HEK293 (cell line): ENCODE measurements at regions not wholly inside any gene's neighbourhood (a gene's known extent, or its start where the extent isn't known, plus 50 kb on each side); places are given as distances from the start of the nearest gene placed in this dataset.
A peak's percentile ranks its signal among the peaks of the same experiment; 100 is the strongest.

Experiments
- CTCF ChIA-PET: fragments of 350-600 bp; formaldehyde crosslinking; extraction: SDS; loops from one replicate; lab custom pipeline; 2021; ENCODE audit warnings: antibody characterized with exemption; lab: Yijun Ruan, JAX
- POLR2A ChIA-PET: fragments of 300-600 bp; formaldehyde crosslinking; extraction: SDS; loops from one replicate; lab custom pipeline; 2020; ENCODE audit warnings: antibody characterized with exemption, inconsistent platforms; lab: Yijun Ruan, JAX
- H3K27ac ChIP-seq: fragments of 200-500 bp; sonication (Bioruptor generic); 2 replicates; pipeline ENCODE4 v1.5.1; 2014; ENCODE audit warnings: low read depth, low read length, control low read depth, inconsistent platforms; ENCODE audit errors: extremely low read depth
- H3K36me3 ChIP-seq, 2 experiments: fragments of 200-500 bp in 1 of 2; sonication (Bioruptor generic) in 1 of 2; 1 replicate in 1 of 2; 2 replicates in 1 of 2; pipeline ENCODE4 v1.5.1; 2014 to 2017; ENCODE audit warnings: inconsistent platforms in 2 of 2, low read length in 2 of 2; ENCODE audit not compliant: control insufficient read depth in 2 of 2, insufficient read depth in 1 of 2
- H3K4me1 ChIP-seq: fragments of 200-500 bp; sonication (Bioruptor generic); 2 replicates; pipeline ENCODE4 v1.5.1; 2014; ENCODE audit warnings: mild to moderate bottlenecking, low read length, inconsistent platforms; ENCODE audit not compliant: control insufficient read depth, insufficient read depth
- H3K4me3 ChIP-seq: 2 replicates; pipeline ENCODE4 v1.5.1; 2011; ENCODE audit warnings: low read depth, mild to moderate bottlenecking, control low read depth, low read length, moderate library complexity
- H3K9me3 ChIP-seq: fragments of 200-500 bp; sonication (Bioruptor generic); 2 replicates; pipeline ENCODE4 v1.5.1; 2014; ENCODE audit warnings: low read depth, low read length, inconsistent platforms; ENCODE audit not compliant: control insufficient read depth, insufficient read depth
- BCL11A ChIP-seq: fragments of 450-650 bp; formaldehyde crosslinking; IDR thresholded peaks from 2 replicates; pipeline ENCODE4 v1.5.1; 2016; ENCODE audit warnings: low read depth, missing biosample characterization, missing genetic modification characterization
- HOXD13 ChIP-seq: sonication (generic); formaldehyde crosslinking; IDR thresholded peaks from 2 replicates; pipeline ENCODE4 v1.8.0; 2022; ENCODE audit warnings: missing genetic modification reagents, borderline replicate concordance
- MEIS1 ChIP-seq: sonication (generic); formaldehyde crosslinking; IDR thresholded peaks from 2 replicates; pipeline ENCODE4 v1.8.1; 2022; ENCODE audit warnings: missing genetic modification reagents, mild to moderate bottlenecking, borderline replicate concordance
- MYNN ChIP-seq: fragments of 450-650 bp; formaldehyde crosslinking; IDR thresholded peaks from 2 replicates; pipeline ENCODE4 v1.5.1; 2016; ENCODE audit warnings: missing biosample characterization, missing genetic modification characterization, borderline replicate concordance
- SP2 ChIP-seq: fragments of 450-650 bp; formaldehyde crosslinking; IDR thresholded peaks from 2 replicates; pipeline ENCODE4 v1.5.1; 2016; ENCODE audit warnings: missing biosample characterization, missing genetic modification characterization
- ZBTB48 ChIP-seq: fragments of 450-650 bp; formaldehyde crosslinking; IDR thresholded peaks from 2 replicates; pipeline ENCODE4 v1.5.1; 2016; ENCODE audit warnings: missing biosample characterization, missing genetic modification characterization
- ZFP3 ChIP-seq: fragments of 450-650 bp; formaldehyde crosslinking; IDR thresholded peaks from 2 replicates; pipeline ENCODE4 v1.5.1; 2016; ENCODE audit warnings: low read depth, missing biosample characterization, missing genetic modification characterization
- ZIC2 ChIP-seq: fragments of 450-650 bp; formaldehyde crosslinking; IDR thresholded peaks from 2 replicates; pipeline ENCODE4 v1.5.1; 2016; ENCODE audit warnings: missing biosample characterization, missing genetic modification characterization
- ZNF133 ChIP-seq: fragments of 450-650 bp; formaldehyde crosslinking; IDR thresholded peaks from 2 replicates; pipeline ENCODE4 v1.5.1; 2016; ENCODE audit warnings: missing biosample characterization, missing genetic modification characterization
- ZNF157 ChIP-seq: fragments of 450-650 bp; formaldehyde crosslinking; IDR thresholded peaks from 2 replicates; pipeline ENCODE4 v1.5.1; 2016; ENCODE audit warnings: missing biosample characterization, missing genetic modification characterization
- ZNF274 ChIP-seq, 2 experiments: fragments of 200-500 bp in 1 of 2; fragments of 450-650 bp in 1 of 2; sonication (Bioruptor generic) in 1 of 2; formaldehyde crosslinking in 1 of 2; IDR thresholded peaks; 2 replicates each; pipeline versions ENCODE4 v1.5.1 to v1.6.1; 2014 to 2016; ENCODE audit warnings: borderline replicate concordance in 1 of 2, inconsistent platforms in 1 of 2, low read length in 1 of 2, missing biosample characterization in 1 of 2, missing genetic modification characterization in 1 of 2
- ZNF366 ChIP-seq: fragments of 450-650 bp; formaldehyde crosslinking; conservative IDR thresholded peaks from 2 replicates; pipeline ENCODE4 v1.5.1; 2016; ENCODE audit warnings: missing biosample characterization, missing genetic modification characterization
- ZNF37A ChIP-seq: fragments of 450-650 bp; IDR thresholded peaks from 2 replicates; pipeline ENCODE4 v1.5.1; 2018; ENCODE audit warnings: missing biosample characterization, missing genetic modification characterization
- ZNF404 ChIP-seq: fragments of 450-650 bp; formaldehyde crosslinking; IDR thresholded peaks from 2 replicates; pipeline ENCODE4 v1.5.1; 2017; ENCODE audit warnings: missing biosample characterization, missing genetic modification characterization
- ZNF510 ChIP-seq: fragments of 450-650 bp; formaldehyde crosslinking; IDR thresholded peaks from 2 replicates; pipeline ENCODE4 v1.5.1; 2018; ENCODE audit warnings: mild to moderate bottlenecking, missing genetic modification characterization, missing biosample characterization; ENCODE audit not compliant: insufficient replicate concordance
- ZNF530 ChIP-seq: fragments of 450-650 bp; formaldehyde crosslinking; IDR thresholded peaks from 2 replicates; pipeline ENCODE4 v1.5.1; 2016; ENCODE audit warnings: low read depth, missing biosample characterization, missing genetic modification characterization
- ZNF544 ChIP-seq: fragments of 450-650 bp; formaldehyde crosslinking; IDR thresholded peaks from 2 replicates; pipeline ENCODE4 v1.5.0; 2017; ENCODE audit warnings: missing biosample characterization, missing genetic modification characterization
- ZNF558 ChIP-seq: fragments of 450-650 bp; formaldehyde crosslinking; IDR thresholded peaks from 2 replicates; pipeline ENCODE4 v1.5.1; 2016; ENCODE audit warnings: missing biosample characterization, missing genetic modification characterization
- ZNF621 ChIP-seq: fragments of 450-650 bp; formaldehyde crosslinking; IDR thresholded peaks from 2 replicates; pipeline ENCODE4 v1.5.1; 2017; ENCODE audit warnings: missing biosample characterization, missing genetic modification characterization
- ZNF654 ChIP-seq: fragments of 450-650 bp; formaldehyde crosslinking; IDR thresholded peaks from 2 replicates; pipeline ENCODE4 v1.5.1; 2016; ENCODE audit warnings: low read depth, missing biosample characterization, missing genetic modification characterization
- ZNF658 ChIP-seq: fragments of 450-650 bp; formaldehyde crosslinking; IDR thresholded peaks from 2 replicates; pipeline ENCODE4; 2016; ENCODE audit warnings: missing biosample characterization, missing genetic modification characterization
- ZNF747 ChIP-seq: fragments of 450-650 bp; formaldehyde crosslinking; IDR thresholded peaks from 2 replicates; pipeline ENCODE4 v1.5.1; 2016; ENCODE audit warnings: missing biosample characterization, missing genetic modification characterization
- ZNF768 ChIP-seq: fragments of 450-650 bp; formaldehyde crosslinking; IDR thresholded peaks from 2 replicates; pipeline ENCODE4 v1.5.1; 2018; ENCODE audit warnings: missing biosample characterization, mild to moderate bottlenecking, missing genetic modification characterization
- ZSCAN23 ChIP-seq: fragments of 450-650 bp; formaldehyde crosslinking; IDR thresholded peaks from 2 replicates; pipeline ENCODE4 v1.5.1; 2016; ENCODE audit warnings: missing biosample characterization, missing genetic modification characterization
- TF ChIP-seq, protein P1 (sequence below): fragments of 450-650 bp; formaldehyde crosslinking; IDR thresholded peaks from 2 replicates; pipeline ENCODE4 v1.5.1; 2016; ENCODE audit warnings: missing biosample characterization, missing genetic modification characterization
- TF ChIP-seq, protein P2 (sequence below): fragments of 450-650 bp; formaldehyde crosslinking; IDR thresholded peaks from 2 replicates; pipeline ENCODE4 v1.5.1; 2016; ENCODE audit warnings: missing biosample characterization, missing genetic modification characterization
- TF ChIP-seq, protein P3 (sequence below): fragments of 450-650 bp; formaldehyde crosslinking; conservative IDR thresholded peaks from 2 replicates; pipeline ENCODE4 v1.5.1; 2016; ENCODE audit warnings: low read depth, missing biosample characterization, missing genetic modification characterization
- TF ChIP-seq, protein P4 (sequence below): fragments of 450-650 bp; formaldehyde crosslinking; conservative IDR thresholded peaks from 2 replicates; pipeline ENCODE4 v1.5.1; 2016; ENCODE audit warnings: low read depth, missing biosample characterization, missing genetic modification characterization

DNA sequence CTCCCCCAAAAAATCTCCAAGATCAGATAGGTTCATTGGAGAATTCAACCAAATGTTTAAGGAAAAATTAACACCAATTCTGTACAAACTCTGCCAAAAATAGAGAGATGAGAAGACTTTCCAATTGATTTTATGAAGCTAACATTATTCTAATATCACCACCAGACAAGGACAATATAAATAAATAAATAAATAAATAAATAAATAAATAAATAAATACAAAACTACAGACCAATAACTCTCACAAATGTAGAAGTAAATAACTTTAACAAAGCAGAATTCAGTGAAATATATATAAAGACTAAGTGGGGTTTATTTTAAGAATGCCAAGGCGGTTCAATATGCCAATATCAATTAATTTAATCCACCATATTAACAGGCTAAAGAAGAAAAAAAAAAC is 425.9 kb upstream of the GHITM start:
- Histone ChIP-seq H3K4me1 (no peaks in the 10 kb centered on the region), H3K36me3 (no peaks in the 10 kb centered on the region), H3K27ac (no peak overlapping the region), H3K4me3 (no peak overlapping the region), H3K9me3 (no peaks in the 10 kb centered on the region; the same call in 1 of the 2 replicates)
- CTCF ChIA-PET: interaction anchor here (0.6 kb wide), 1 partner anchor 434 kb away, joined by 3 read pairs; no protein-coding TSS in a partner anchor
- POLR2A ChIA-PET: no interaction called here
- TF ChIP-seq ZNF133 (tag by site-specific recombination) (no peak), ZNF768 (tag by site-specific recombination) (no peak), ZSCAN23 (tag by site-specific recombination) (no peak), ZNF510 (tag by site-specific recombination) (peak; percentile 34), SP2 (no peak), ZFP3 (tag by site-specific recombination) (no peak), ZIC2 (tag by site-specific recombination) (no peak), ZNF37A (tag by site-specific recombination) (no peak), ZNF404 (tag by site-specific recombination) (0 out of 2 replicates have a peak, but pooled peaks have one; percentile 12), ZNF747 (no peak), MEIS1 (CRISPR knock-in tag) (no peak), ZNF658 (tag by site-specific recombination) (no peak), ZNF621 (tag by site-specific recombination) (no peak), ZNF530 (tag by site-specific recombination) (no peak), ZNF274 (IDR thresholded peaks at IDR 0.05; ENCODE audit: low read length) (no peak), ZNF274 (tag by site-specific recombination; IDR thresholded peaks at IDR 0.05; ENCODE audit: borderline replicate concordance) (no peak), ZNF654 (tag by site-specific recombination) (0 out of 2 replicates have a peak, but pooled peaks have one; percentile 12), ZNF558 (tag by site-specific recombination) (no peak), ZNF366 (tag by site-specific recombination) (no peak), HOXD13 (no peak), ZNF544 (tag by site-specific recombination) (no peak), BCL11A (tag by site-specific recombination) (no peak), ZNF157 (tag by site-specific recombination) (no peak), MYNN (tag by site-specific recombination) (no peak), ZBTB48 (tag by site-specific recombination) (no peak)
- TF ChIP-seq, protein P1, sequence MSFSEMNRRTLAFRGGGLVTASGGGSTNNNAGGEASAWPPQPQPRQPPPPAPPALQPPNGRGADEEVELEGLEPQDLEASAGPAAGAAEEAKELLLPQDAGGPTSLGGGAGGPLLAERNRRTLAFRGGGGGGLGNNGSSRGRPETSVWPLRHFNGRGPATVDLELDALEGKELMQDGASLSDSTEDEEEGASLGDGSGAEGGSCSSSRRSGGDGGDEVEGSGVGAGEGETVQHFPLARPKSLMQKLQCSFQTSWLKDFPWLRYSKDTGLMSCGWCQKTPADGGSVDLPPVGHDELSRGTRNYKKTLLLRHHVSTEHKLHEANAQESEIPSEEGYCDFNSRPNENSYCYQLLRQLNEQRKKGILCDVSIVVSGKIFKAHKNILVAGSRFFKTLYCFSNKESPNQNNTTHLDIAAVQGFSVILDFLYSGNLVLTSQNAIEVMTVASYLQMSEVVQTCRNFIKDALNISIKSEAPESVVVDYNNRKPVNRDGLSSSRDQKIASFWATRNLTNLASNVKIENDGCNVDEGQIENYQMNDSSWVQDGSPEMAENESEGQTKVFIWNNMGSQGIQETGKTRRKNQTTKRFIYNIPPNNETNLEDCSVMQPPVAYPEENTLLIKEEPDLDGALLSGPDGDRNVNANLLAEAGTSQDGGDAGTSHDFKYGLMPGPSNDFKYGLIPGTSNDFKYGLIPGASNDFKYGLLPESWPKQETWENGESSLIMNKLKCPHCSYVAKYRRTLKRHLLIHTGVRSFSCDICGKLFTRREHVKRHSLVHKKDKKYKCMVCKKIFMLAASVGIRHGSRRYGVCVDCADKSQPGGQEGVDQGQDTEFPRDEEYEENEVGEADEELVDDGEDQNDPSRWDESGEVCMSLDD: no peak
- TF ChIP-seq, protein P2, sequence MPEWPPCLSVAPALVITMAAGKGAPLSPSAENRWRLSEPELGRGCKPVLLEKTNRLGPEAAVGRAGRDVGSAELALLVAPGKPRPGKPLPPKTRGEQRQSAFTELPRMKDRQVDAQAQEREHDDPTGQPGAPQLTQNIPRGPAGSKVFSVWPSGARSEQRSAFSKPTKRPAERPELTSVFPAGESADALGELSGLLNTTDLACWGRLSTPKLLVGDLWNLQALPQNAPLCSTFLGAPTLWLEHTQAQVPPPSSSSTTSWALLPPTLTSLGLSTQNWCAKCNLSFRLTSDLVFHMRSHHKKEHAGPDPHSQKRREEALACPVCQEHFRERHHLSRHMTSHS (tag by site-specific recombination): no peak
- TF ChIP-seq, protein P3, sequence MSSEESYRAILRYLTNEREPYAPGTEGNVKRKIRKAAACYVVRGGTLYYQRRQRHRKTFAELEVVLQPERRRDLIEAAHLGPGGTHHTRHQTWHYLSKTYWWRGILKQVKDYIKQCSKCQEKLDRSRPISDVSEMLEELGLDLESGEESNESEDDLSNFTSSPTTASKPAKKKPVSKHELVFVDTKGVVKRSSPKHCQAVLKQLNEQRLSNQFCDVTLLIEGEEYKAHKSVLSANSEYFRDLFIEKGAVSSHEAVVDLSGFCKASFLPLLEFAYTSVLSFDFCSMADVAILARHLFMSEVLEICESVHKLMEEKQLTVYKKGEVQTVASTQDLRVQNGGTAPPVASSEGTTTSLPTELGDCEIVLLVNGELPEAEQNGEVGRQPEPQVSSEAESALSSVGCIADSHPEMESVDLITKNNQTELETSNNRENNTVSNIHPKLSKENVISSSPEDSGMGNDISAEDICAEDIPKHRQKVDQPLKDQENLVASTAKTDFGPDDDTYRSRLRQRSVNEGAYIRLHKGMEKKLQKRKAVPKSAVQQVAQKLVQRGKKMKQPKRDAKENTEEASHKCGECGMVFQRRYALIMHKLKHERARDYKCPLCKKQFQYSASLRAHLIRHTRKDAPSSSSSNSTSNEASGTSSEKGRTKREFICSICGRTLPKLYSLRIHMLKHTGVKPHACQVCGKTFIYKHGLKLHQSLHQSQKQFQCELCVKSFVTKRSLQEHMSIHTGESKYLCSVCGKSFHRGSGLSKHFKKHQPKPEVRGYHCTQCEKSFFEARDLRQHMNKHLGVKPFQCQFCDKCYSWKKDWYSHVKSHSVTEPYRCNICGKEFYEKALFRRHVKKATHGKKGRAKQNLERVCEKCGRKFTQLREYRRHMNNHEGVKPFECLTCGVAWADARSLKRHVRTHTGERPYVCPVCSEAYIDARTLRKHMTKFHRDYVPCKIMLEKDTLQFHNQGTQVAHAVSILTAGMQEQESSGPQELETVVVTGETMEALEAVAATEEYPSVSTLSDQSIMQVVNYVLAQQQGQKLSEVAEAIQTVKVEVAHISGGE (tag by site-specific recombination): peak; percentile 77
- TF ChIP-seq, protein P4, sequence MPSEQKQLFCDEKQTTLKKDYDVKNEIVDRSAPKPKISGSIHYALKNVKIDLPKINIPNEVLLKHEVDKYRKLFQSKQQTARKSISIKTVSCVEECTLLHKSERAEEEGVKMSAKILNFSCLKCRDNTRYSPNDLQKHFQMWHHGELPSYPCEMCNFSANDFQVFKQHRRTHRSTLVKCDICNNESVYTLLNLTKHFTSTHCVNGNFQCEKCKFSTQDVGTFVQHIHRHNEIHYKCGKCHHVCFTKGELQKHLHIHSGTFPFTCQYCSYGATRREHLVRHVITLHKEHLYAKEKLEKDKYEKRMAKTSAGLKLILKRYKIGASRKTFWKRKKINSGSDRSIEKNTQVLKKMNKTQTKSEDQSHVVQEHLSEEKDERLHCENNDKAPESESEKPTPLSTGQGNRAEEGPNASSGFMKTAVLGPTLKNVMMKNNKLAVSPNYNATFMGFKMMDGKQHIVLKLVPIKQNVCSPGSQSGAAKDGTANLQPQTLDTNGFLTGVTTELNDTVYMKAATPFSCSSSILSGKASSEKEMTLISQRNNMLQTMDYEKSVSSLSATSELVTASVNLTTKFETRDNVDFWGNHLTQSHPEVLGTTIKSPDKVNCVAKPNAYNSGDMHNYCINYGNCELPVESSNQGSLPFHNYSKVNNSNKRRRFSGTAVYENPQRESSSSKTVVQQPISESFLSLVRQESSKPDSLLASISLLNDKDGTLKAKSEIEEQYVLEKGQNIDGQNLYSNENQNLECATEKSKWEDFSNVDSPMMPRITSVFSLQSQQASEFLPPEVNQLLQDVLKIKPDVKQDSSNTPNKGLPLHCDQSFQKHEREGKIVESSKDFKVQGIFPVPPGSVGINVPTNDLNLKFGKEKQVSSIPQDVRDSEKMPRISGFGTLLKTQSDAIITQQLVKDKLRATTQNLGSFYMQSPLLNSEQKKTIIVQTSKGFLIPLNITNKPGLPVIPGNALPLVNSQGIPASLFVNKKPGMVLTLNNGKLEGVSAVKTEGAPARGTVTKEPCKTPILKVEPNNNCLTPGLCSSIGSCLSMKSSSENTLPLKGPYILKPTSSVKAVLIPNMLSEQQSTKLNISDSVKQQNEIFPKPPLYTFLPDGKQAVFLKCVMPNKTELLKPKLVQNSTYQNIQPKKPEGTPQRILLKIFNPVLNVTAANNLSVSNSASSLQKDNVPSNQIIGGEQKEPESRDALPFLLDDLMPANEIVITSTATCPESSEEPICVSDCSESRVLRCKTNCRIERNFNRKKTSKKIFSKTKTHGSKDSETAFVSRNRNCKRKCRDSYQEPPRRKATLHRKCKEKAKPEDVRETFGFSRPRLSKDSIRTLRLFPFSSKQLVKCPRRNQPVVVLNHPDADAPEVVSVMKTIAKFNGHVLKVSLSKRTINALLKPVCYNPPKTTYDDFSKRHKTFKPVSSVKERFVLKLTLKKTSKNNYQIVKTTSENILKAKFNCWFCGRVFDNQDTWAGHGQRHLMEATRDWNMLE (tag by site-specific recombination): peak; percentile 70
